GM21619 (cell line): ENCODE measurements at regions not wholly inside any gene's neighbourhood (a gene's known extent, or its start where the extent isn't known, plus 50 kb on each side); places are given as distances from the start of the nearest gene placed in this dataset.

Source experiments
- ATAC-seq: cut with Tn5 transposase; IDR thresholded peaks from one replicate; pipeline ENCODE4 v1.9.1; 2021; ENCODE audit not compliant: unreplicated experiment

DNA sequence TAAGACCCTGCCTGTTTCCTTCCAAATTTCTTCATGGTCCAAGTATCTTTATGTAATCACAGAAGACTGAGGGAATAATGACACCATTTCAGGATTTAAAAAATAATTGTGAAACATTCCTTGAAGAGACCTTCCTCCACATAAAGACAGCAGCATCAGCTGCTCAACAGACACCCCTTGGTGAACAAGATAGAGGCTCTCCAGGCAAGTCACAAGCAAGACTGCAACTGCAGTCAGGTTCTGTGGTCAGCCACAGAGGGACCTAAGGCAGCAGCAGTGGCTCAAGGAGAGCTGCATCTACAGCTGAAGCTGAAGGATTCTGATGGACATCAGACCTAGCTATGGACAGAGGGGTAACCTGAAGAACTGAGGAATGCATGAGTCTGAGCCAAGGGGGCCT, 97.2 kb upstream of the C3orf80 start:
- ATAC-seq, result no peak

DNA sequence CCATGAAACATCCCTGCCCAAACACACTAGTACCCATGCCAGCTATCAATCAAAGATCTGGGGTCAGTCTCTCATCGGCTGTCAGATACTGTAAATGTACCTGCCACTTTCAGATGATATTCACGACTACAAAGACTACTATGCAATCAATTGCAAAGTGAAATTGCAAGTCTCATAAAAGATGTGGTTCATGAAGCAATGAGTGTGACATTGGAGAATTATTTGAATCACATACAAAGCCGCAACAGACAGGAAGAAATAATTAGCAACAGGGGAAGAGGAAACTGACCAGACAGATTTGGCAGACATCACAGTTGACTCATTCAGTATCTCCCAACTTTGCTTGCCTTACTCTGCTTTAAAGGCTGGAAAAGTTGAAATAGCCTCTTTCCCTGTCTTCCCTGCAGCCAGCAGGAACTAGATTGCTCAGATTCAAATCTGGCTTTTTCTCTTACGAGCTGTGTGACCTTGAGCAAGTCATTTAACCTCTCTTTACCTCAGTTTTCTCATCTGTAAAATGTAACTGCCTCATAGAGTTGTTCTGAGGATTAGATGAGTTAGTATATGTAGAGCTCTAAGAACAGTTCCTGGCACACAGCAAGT, 95.7 kb upstream of the C3orf80 start:
- peak; percentile 67 for ATAC-seq

DNA sequence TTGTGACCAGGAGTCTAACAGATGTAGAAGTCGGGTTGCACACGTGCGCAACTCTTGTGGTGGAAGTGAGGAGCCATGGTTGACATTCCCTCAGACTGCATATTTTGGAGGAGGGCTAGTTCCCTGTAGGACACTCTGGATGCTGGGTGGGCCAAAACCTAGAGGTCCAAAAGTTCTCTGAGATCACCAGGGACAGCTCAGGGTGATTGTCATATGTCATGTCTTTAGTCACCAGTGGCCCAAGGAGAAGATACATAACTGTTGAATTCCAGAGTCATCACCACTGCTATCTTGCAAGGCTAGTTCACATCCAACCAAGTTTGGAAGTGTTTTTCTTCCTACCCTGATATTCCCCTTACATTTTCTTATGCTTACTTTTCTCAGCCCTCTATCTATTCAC, 95.2 kb upstream of the C3orf80 start:
- ATAC-seq, result no peak

DNA sequence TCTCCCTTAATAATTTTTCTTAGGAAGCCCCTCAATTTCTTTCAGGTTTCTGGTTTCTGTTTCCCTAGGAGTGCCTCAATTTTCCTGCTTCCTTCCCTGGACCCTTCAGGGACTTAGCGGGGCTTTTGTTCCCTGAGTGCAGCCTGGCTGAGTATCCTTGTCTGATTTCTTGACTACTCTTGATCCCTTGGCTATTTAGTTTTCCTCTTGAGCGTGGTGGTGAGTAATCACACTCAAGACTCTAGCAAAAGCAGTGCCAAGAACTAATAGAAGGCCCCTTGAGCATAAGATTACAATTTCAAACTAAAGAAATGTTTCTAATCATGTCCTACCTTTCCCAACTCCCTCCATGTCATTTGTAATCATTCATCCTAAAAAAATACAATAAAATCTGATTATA, 94.3 kb upstream of the C3orf80 start:
- ATAC-seq, result no peak

DNA sequence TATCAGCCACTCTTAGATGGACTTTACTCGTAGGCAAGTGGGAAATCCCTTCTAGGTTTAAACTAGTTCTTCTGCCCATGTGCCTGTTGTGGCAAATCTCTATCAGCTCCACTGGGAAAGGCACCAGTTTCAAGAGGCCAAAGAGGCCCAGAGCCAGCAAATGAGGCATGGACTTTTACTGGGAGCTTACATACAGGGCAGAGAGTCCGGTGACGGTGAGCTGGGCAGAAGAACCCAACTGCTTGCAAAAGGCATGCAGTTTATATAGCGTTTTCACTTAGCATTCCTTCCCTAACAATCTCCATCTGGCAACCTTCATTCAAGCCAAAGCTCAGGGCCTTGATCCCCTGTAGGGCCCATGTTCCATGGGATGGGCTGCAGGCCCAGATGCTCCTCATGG, 93.0 kb upstream of the C3orf80 start:
- ATAC-seq, result no peak

DNA sequence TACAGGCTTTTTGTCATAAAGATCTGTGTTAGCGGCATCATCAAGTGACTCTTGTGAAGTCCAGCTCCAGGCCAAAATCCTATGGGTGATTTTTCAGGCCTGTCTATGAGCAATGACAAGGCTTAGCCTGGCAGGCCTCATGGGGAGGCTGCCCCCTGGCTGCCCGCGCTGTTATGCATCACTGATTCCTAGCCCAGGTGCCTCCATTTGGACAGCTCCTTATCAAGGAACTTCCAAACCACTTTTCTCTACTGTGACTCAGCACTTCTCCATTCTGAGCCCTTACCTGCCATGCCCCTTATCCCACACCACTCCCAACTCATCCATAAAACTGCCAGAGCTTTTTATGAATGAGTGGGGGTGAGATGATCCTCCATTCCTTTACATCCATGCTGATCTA, 91.5 kb upstream of the C3orf80 start:
- ATAC-seq, result no peak

DNA sequence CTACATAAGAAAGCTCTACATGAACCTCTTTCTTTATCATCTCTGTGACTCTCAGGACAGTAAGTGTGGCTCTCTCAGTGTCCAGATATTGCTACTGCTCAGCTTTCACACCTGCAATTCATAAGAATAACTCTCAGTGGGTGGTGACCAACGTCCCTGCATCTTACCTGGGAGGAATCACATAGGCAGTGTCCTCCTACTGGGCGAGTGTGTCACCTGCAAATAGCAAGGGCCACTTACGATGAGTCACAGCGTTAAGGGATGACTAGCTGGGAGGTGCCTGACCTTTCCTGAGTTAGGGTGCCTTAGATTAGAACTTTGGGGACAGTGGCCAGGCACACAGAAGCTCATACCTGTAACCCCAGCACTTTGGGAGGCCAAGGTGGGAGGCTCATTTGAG, 90.8 kb upstream of the C3orf80 start:
- no peak for ATAC-seq

DNA sequence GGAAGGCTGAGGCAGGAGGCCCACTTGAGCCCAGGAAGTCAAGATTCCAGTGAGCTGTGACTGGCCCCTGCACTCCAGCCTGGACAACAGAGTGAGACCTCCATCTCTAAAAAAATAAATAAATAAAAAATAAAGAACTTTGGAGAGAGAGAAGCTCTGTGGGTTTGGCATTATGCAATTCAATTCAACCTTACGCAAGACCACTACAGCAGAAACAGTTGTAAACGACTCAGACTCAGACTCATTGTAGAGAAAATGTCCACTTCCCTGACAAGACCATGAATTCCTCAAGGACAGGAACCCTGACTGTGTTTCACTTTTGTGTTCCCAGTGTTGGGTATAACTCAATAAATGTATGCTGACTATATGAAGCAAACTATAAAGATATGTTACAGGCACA, 90.3 kb upstream of the C3orf80 start:
- ATAC-seq, result no peak

DNA sequence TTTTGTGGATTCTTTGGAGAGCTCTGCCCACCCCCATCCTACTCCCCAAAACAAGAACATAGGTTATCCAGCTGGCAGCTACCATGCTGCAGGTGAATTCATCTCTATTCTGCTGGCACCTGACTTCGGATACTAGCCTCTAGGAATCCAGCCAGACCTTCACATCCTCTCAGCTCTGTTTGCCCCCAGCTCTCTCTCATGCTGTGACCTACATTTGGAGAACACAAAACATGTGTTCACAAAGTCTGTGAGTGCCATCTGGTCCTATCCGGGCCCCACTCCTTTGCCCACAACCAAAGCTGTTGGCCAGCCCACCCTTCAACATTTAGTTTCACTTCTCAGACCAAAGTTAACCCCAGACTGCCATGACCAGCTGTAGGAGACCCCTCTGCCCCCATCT, 89.4 kb upstream of the C3orf80 start:
- no peak for ATAC-seq

DNA sequence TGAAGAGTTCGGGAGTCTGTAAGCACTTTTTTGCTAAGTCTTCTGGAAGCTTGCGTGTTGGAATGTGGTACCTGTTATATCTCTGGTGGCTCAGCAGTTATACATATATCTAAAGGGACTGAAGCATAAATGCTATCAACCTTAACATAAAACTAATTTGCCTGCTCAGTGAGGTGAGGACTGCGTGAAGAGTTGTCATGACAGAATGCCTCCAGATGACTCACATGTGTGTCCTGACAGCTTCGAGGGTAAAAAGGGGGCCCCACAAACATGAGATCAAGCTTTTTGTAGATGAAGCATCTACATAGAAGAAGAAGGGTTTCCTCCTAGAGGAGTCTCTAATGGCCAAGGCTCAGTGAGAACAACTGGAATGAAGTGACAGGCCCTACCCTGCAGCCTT, 88.8 kb upstream of the C3orf80 start:
- no peak for ATAC-seq

DNA sequence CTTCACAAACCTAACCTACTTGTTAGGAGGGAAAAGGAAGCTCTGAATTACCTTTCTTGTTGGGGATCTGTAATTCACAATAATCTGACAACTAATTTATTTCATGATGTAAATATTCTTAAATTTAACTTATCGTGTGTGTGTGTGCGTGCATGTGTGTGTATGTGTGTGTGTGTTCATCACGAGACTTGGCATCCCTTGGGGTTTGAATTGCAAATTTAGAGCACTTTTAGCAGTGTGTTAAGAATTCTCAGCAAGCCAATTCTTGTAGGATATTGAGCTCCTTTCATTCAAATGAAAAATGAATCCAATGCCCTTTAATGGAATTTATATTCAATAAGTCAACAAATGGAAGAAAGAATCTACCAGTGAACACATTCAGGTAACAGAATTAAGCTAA, 85.9 kb upstream of the C3orf80 start:
- no peak for ATAC-seq

DNA sequence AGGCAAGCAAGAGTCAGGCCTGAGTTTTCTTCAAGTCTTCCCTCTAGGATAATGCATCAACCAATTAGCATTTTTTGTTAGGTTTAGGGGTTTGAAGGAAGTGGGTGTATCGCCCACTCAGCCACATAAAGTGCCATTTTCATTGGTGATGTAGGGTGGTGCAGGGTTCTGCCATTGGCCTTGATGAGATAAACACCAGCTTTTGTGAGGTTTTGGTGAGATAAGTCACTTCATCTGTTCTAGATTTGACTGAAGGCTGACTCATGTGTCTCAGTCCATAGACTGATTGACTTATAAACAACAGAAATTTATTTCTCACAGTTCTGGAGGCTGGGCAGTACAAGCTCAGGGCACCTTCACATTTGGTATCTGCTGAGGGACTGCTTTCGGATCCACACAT, 84.5 kb upstream of the C3orf80 start:
- ATAC-seq, result no peak

DNA sequence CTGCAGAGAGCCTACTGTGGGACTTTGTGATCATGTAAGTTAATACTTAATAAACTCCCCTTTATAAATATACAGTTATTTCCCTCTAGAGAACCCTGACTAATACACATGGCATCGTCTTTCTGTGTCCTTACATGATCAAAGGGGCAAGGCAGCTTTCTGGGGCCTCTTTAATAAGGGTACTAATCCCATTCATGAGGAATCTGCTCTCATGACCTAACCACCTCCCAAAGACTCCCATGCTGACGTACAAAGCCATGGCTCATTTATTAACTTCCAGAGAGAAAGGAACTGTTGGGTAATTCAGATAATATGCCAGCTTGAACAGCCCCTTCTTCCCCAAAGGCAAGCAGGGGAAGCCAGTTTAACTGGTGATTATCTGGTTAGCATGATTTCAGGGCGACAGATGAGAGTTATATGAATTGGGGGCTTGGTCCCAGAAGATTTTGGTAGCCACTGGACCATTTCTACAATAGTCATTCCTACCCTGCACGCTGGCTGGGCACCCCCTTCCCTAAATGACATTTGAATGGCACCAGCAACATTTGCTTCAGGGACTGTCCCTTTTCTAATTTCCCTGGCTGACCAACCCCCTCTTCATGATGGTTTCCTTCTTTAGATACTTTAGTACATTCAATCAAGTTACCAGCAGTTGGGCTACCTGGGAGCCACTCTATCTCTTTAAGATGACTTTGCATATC, 83.6 kb upstream of the C3orf80 start:
- no peak for ATAC-seq

DNA sequence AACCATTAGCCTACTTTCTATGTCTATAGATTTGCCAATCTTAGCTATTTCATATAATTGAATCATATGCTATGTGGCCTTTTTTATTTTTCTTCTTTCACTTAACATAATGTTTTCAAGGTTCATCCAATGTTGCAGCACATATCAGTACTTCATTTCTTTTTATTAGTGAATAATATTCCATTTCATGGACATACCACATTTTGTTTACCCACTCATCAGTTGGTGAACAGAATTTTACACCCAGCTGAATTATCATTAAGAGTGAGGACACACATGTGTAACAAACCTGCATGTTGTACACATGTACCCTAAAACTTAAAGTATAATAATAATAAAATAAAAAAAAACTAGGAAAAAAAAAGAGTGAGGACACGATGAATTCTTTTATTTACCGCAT, 81.7 kb upstream of the C3orf80 start:
- no peak for ATAC-seq

DNA sequence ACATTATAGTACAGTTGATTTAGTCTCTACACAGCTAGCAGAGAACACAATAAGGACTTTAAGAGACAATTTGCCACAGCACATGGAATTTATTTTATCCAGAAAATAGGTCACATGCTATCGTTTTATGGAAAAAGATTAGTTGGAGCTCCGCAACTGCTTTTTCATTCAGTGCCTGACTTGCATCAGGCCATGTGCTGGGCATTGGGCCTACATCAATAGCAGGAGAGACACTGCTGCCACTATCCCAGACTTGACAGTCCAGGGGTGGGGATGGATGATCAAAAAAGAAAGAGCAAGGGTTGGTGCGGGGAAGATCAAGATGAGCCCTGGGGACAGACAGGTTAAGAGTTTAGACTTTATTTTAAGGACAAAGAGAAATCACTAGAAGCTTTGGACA, 75.2 kb upstream of the C3orf80 start:
- ATAC-seq, result no peak

DNA sequence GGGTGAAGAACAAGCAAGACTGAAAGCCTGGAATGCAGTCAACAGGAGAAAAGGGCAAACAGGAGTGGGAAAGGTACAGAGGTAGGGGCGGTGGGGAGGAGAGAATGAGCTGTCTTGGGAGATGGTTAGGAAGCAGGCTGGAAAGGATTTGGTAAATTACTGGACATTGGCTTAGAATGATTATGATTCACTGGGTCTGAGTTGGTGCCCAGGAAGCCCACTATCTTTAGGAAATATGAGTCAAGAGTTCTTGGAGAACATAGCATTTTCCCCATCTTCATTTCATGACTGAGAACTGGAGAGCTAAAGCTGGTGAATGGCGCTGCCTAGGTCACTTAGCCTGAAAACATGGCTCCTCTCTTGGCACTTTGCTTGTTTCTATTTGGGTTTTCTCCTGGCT, 74.7 kb upstream of the C3orf80 start:
- ATAC-seq, result no peak

DNA sequence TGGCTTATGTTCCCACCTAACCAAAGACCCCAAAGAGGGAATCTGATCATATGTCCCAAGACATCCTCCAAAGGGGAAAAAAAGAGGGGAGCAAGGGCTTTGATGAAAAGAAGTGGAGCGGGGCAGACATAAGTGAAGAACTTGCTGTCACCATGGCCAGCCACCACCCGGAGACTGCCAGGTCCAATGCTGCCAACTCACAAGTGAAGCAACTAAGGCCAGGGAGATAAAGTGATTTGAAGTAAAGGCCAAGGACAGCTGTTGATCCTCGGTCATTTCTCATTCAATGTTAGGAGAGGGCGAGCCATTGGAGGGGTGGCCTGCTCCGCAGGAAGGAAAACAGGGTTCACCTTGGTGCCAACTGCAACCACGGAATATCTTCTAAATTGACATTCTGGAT, 72.6 kb upstream of the C3orf80 start:
- ATAC-seq, result no peak

DNA sequence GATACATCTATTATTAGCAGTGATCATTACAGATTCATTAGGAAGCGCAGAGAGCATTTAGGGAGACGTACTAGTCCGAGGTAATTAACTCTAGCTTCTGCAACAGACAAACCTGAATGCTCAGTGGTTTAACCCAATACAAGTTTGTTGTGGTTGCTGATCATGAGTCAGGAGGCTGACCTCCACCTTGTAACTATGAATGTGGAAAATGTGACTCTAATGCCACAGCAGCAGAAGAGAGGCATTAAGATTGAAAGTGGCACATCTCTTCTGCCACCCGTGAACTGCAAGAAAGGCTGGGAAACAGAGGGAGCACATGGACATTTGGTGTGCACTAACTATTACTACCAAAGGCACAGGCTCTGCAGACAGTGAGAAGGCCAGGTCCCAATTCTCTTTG, 71.2 kb upstream of the C3orf80 start:
- no peak for ATAC-seq

DNA sequence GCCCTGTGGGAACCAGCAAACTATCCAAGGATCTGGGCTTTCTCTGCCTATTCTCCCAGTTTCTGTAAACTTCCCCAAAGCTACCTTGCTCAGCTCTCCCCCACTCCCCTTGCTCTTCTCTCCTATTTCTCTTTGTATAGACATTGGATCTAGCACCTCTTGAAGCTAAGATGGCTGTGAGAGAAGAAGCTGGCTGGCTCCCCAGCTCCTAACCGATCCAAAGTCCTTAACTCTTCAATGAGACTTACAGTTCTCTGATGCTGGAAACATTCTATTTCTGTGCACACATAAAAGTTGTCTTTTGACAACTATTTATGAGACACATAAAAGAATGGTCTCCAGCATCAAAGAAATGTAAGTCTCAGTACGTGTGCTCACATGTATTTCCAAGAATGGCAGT, 70.6 kb upstream of the C3orf80 start:
- ATAC-seq, result no peak

DNA sequence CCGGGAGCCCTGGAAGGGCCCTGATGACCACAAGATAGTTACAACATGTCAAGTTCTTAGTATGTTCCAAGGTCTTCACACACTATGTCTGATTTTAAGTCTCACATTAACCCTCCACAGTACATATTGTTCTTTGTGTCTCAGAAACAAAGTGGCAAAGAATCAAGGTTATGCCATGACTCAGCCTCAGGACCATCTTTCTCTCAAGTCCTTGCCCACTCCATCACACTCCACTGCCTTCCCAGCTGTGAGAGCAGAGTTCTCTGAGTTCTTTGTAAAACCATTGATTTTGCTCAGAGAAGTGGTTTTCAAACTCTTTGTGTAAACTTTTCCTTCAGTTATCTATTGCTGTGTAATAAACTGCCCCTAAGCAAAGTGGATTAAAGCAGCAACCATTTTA, 67.9 kb upstream of the C3orf80 start:
- no peak for ATAC-seq

DNA sequence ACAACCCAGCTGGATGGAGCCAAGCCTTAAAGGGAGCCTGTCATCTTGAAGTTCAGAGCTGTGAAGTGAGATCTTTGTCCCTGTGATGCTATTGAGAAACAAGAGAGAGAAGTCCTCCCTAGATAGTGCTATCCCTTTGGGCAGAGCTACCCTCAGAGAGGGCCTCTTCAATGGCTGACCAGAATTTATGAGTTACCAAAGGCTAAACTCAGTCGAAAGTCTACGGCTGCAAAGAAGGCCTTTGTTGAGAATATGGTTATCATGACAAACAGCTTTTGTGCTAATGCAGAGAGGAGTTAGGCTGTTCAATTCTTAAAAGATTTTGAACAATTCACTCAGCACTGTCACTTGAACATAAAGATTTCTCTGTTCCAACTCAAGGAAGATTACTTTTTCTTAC, 65.9 kb upstream of the C3orf80 start:
- no peak for ATAC-seq

DNA sequence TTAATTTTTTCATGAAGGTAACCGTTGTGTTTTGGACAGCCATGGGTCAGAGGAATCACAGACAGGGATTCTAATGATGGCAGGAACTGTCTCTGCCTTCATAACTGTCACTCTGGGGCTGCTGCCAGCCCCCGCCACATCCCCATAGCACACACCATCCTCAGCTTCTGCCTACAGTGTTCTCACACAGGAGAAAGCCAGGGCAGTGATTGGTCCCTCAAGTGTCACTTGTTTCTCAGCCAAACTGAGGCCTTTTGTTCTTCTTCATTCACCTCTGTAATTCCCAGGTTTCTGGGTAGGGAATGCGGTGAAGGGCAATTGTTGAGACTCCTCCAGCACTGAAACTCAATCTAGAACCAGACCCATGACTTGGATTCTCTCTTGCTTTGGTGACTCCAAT, 65.4 kb upstream of the C3orf80 start:
- no peak for ATAC-seq

DNA sequence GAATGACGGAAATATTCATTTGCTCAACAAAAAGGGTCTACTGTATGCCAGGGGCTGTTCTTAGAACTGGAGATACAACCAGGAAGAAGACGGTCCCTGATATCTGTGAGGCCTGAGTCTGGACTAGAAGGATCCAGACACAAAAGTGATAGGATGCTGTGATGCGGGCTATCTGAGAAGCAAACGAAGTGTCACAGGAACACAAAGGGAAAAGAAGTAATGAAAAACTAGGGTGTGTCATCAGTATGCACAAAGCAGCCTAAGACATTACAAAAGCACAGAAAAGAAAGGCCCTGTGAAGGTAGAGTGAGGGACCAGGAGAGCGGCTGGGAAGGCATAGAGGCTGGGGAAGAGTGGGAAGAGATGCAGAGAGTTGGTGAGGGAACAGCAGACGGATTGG, 63.3 kb upstream of the C3orf80 start:
- no peak for ATAC-seq
